Lower leg skin (tissue), 3 donors: ENCODE measurements at regions not wholly inside any gene's neighbourhood (a gene's known extent, or its start where the extent isn't known, plus 50 kb on each side); places are given as distances from the start of the nearest gene placed in this dataset.

Experiments used
- CTCF ChIP-seq, 3 donors: fragments of 450-650 bp; IDR thresholded peaks; one replicate each; pipeline ENCODE4 v1.5.1; 2016; ENCODE audit warnings: antibody characterized with exemption in 3 of 3, mild to moderate bottlenecking in 3 of 3, moderate library complexity in 2 of 3
- POLR2A ChIP-seq, 2 donors: fragments of 450-650 bp; IDR thresholded peaks; one replicate each; pipeline ENCODE4 v1.6.1; 2016 to 2017; ENCODE audit warnings: antibody characterized with exemption in 2 of 2, mild to moderate bottlenecking in 1 of 2, moderate library complexity in 1 of 2

DNA sequence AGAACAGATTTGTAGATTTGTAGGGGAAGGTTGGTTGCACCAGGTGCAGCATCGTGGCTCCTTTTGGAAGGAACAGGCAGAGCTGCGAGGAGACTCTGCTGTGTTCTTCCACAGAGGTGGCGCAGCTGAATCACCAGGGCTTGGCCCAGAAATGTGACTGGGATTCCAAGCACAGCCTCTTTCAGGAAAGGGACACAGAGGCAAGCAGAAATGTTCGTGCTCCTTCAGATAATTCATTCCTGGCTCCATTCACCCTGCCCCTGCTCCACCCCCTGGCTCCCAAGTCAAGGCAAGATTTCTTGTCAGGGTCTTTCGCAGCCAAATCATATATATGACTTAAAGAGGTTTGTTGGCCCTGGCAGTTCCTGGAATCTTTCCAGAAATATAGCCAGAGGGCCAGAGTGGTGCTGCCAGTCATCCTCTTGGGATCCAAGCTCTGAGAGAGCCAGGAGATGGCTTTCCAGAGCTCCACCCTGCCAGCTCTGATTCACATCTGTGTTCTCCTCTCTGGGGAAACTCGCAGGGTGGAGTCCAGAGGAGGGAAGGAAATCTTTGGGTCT is 203.9 kb upstream of the TANK start:
- no peak for TF ChIP-seq CTCF (IDR thresholded peaks at IDR 0.05)
- TF ChIP-seq POLR2A (IDR thresholded peaks at IDR 0.05), result no peak
